Astrocyte (in vitro differentiated cells and primary cell): ENCODE measurements at regions not wholly inside any gene's neighbourhood (a gene's known extent, or its start where the extent isn't known, plus 50 kb on each side); places are given as distances from the start of the nearest gene placed in this dataset.

Source experiments
- EZH2 ChIP-seq: IDR thresholded peaks from 2 replicates; pipeline ENCODE4 v1.6.1; 2012; ENCODE audit warnings: mild to moderate bottlenecking, low read length, inconsistent platforms; ENCODE audit not compliant: insufficient read depth
- TF ChIP-seq, protein P1 (sequence below): IDR thresholded peaks from 2 replicates; pipeline ENCODE4 v1.5.1; 2011; ENCODE audit warnings: low read depth, mild to moderate bottlenecking, inconsistent platforms, low read length, moderate library complexity; ENCODE audit not compliant: insufficient read depth

DNA sequence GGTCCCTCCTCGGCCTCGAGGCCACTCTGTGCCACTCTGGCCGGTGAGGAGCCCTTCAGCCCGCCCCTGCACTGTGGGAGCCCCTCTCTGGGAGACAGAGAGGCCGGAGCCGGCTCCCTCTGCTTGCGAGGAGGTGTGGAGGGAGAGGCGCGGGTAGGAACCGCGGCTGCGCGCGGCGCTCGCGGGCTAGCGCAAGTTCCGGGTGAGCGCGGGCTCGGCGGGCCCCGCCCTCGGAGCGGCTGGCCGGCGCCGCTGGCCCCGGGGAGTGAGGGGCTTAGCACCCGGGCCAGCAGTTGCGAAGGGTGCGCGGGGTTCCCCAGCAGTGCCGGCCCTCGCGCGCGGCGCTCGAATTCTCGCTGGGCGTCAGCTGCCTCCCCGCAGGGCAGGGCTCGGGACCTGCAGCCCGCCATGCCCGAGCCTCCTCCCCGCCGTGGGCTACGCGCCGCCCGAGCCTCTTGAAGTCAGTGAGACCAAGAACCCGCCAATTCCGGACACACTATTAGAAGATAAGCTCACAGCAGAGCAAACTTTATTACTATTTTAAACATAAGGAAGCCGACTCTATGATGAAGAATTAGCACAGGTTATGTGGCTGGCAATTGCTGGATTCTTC lies 825.8 kb upstream of the FANCL start:
- TF ChIP-seq, protein P1, sequence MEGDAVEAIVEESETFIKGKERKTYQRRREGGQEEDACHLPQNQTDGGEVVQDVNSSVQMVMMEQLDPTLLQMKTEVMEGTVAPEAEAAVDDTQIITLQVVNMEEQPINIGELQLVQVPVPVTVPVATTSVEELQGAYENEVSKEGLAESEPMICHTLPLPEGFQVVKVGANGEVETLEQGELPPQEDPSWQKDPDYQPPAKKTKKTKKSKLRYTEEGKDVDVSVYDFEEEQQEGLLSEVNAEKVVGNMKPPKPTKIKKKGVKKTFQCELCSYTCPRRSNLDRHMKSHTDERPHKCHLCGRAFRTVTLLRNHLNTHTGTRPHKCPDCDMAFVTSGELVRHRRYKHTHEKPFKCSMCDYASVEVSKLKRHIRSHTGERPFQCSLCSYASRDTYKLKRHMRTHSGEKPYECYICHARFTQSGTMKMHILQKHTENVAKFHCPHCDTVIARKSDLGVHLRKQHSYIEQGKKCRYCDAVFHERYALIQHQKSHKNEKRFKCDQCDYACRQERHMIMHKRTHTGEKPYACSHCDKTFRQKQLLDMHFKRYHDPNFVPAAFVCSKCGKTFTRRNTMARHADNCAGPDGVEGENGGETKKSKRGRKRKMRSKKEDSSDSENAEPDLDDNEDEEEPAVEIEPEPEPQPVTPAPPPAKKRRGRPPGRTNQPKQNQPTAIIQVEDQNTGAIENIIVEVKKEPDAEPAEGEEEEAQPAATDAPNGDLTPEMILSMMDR: no peak
- TF ChIP-seq EZH2: no peak
